ENCODE measurements at regions not wholly inside any gene's neighbourhood (a gene's known extent, or its start where the extent isn't known, plus 50 kb on each side); places are given as distances from the start of the nearest gene placed in this dataset.

DNA sequence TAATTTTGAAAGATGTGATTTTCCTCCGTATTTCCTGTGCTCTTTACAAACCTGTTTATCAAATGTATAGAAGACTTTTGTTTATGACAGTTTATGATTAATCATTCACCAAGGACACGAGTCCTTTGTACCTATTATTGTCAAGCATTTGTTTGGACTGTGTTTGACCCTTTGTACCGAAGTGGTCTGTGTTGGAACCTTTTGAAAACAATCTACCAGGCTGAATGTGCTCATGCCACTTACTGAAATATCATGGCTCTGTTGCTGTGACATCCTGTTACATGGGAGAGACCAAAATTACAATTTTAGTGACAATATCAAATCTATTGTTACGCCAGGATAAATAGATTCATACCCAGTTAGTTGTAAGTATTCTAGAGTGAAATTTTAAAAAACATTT is 193.6 kb downstream of the IRS2 start:
- DNase-seq, result no peak

GRCh38 chr13:109587689-109588088 is 198.7 kb downstream of the IRS2 start:
- DNase-seq, result no peak

DNA sequence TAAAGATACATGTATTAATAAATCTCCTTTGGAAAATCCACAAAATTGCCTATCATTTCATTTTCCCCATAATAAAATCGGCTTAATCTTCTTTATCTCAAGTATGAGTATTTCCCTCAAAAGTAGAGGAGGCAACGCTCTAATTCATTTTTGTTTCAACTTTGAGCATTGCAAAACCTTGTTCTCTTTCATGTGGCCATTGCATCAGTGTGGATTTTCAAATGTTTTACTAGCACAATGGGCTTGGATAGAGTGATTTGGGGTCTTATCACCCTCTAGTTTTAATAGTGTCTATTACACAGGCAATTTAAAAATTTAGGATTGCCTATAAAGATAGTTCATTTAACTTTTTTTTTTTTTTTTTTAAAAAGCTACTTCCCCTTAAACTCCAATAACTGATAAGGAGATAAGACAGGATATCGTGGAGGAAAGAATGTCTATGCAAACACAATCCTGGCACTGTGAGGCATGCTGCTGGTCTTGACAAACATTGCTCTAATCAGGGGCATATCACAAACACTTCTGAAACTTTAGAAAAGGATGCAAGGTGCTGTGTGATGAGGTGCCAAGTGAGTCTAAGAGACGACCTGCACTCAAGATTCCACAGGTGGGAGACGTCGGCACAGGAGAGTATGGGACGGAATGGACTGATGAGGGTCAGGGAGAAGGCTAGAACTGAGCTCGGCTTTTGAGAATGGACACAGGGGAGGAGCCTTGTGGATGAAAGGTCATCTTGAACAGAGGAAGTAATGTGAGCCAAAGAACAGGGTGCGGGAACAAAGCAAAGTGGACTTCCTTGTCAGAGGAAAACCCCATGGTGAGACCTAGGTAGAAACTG is 199.7 kb downstream of the IRS2 start:
- no peak for DNase-seq

- DNase-seq, result no peak
Measured at GRCh38 chr13:109584844-109585361, 201.5 kb downstream of the IRS2 start.

GRCh38 chr13:109577191-109577700 is 209.1 kb downstream of the IRS2 start:
- no peak for DNase-seq

DNA sequence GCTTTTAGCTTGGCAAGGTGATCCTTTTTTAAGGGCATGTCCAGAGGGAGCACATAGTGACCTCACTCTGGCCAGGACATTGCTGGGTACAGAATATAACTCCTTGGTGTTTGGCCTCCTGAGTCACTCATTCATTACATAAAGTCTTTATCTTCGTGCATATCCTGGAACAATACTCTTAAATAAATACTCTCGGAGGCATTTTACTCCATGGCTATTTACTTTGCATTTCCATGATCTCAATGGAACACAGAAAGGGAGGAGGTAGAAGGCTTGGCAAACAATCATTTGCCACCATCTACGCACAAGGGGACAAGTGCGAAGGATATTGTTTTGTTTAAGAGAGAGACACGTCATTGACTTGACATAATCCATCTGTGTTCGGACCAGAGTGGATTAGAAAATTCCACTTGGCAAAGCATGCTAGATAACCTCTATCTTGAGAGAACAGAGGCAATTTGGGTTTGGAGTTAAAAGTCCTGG is 210.0 kb downstream of the IRS2 start:
- no peak for DNase-seq

DNA sequence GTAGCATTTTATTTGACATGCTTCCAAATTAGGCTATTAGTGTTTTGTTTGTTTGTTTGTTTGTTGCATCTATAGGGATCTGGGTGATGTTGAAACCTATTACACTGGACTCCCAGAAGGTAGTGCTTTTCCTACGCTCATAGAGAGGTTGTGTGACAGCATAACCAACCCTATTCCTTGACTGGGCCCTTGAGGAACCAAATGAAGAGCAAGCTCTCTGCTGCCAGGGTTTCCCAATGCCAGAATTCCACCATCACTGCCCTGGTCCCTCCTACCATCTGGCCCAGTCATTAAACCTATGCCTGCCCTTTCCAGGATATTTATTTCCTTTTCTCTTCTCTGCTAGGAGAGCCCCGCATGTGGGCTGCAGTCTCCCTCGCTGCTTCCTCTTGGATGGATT is 210.6 kb downstream of the IRS2 start:
- no peak for DNase-seq

- no peak for DNase-seq
Measured at GRCh38 chr13:109572389-109572788, 214.0 kb downstream of the IRS2 start.

DNA sequence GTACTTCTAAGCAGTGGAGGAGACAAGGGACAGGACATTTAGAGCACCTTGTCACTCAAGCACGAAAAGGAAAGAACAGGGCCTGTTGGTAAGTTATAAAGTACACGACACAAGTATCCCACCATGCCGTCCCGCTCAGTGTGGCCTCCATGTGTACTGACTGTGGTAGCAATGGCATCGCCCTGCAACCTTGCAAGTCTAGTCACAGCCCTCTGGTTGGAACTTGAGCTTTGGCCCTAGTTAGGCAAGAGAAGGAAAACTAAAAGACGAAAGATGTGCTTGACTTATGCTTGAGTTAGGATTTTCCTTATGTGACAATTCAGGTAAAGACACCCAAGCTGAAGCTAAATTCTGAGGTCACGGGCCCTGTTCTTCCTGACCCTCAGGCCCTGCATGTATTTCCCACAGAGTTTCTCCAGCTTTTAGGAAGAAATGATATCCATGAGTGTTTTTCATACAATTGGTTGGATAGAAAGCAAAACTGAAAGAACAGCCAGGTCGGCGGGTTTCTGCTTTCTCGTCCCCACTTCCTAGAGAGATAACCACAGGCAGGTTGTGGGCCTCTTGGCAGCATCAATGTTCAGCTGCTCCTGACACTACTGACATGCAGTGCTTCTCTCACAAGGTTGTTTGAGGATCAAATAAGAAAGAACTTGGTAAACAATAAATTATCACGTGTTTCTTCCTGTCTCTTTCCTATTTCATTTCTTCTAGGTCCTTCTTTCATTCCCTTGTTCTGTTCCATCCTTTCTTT is 216.2 kb downstream of the IRS2 start:
- no peak for DNase-seq

DNA sequence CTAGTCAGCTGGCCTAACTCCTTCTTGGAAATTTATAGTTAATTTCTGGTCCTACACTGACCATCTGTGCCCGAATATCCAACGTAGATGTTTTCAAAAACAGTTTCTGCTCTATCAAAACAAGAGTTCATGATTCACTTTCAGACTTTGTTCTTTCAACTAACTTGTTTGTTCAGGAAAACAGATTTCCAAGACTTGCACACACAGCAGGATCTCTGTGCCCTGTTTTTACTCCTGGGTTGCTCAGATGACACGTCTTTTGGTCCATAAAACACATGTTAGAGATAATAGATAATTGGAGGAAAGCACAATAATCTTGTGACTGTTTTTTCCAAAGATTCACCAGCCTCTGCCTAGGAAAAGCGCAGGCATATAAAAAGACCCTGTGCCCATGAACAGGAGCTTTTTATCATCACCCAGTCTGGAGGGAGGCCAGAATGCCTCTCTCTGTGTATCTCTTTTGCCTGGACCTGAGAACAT is 218.0 kb downstream of the IRS2 start:
- no peak for DNase-seq

- no peak for DNase-seq
Measured at GRCh38 chr13:109567315-109567714, 219.1 kb downstream of the IRS2 start.

- no peak for DNase-seq
Measured at GRCh38 chr13:109565877-109566276, 220.5 kb downstream of the IRS2 start.

DNA sequence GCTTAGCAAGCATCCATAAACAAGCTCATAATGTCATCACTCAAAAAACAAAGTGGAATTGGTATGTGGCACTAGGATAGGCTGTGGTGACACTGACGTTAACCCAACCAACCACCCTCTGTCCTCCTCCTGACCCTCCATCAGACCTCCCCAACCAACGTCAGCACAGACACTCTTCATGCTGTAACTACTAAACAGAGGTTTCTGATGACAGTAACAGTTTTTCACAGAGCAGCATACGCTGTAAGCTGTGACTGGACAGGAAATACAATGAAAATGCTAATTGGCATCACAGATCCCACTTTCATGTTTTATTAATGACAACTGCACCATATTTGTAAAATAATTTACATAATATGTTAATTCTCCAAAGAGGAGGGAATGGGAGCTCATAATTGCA is 238.0 kb downstream of the IRS2 start:
- DNase-seq, result no peak

DNA sequence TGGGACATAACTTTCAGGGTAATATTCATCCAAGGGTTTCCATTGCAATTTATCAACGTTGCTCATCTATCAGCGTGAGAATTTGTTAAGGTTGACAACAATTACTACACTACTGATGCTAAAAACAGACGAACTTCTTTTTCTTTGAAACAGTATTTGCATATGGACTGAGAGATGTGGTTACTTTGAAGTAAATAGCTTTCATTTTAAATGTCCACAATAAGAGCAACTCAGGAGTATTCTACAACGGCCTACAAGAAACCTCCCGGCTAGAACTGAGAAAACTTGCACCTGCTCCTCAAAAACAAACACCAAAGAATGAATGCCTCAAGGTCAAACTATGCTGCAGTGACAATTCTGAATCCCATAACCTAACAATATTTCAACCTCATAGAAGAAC is 238.4 kb downstream of the IRS2 start:
- DNase-seq, result no peak

- no peak for DNase-seq
Measured at GRCh38 chr13:109545931-109546330, 240.5 kb downstream of the IRS2 start.

- DNase-seq, result no peak
Measured at GRCh38 chr13:109541081-109541480, 245.3 kb downstream of the IRS2 start.

- DNase-seq, result no peak
Measured at GRCh38 chr13:109537584-109537983, 248.8 kb downstream of the IRS2 start.

GRCh38 chr13:109533350-109533749 is 253.0 kb downstream of the IRS2 start:
- DNase-seq, result no peak

DNA sequence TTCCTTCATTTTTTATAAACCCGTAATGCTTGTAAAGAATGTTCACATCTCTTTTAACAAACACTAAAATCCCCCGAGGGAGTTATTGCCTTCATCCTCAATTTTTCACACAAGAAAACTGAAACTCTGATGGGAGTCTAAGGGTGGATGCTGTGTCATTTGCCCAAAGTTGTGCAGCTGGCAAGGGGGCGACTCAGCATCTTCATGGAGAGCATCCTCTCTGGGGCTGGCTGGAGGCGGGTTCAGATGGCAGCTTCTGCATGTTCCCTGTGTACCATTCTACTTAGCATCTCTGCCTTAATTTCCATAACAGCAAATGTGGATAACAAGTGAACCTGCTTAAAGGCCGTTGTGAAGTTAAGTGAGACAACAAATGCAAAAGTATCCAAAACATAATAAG is 256.4 kb downstream of the IRS2 start:
- no peak for DNase-seq

DNA sequence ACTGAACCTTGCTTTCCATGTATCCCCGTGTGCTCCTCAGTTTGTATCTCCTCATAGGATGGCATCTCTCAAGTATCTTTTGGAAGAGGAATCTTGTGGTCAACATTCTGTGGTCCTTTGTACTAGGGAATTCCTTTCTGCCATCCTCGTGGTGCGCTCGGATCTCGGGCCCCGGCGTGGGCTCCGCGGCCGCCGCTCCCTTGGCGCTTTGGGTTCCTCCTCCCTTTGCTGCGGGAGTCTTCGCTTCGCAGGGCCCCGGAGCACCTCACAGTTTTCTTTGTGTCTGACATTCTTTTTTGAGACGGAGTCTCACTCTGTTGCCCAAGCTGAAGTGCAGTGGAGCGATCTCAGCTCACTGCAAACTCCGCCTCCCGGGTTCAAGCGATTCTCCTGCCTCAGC is 264.7 kb downstream of the IRS2 start:
- DNase-seq, result no peak

GRCh38 chr13:109517517-109517916 is 268.9 kb downstream of the IRS2 start:
- no peak for DNase-seq

DNA sequence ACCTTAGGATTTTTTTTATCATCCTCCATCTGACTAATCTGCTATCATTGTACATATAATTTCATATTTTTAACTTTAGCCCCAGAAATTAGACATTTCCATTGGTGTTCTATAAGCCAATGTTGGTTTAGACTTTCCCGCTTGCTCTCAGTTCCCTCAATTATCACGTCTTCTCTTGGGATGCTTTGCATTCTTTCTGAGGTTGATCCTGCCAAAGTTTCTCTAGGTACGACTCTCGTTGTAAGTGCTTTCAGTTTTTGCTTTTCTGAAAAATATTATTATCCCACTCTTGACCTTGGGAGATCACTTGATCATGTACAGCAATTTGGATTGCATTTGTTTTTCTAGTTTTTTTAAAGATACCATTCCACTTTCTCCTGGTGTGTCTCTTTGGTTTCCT is 270.2 kb downstream of the IRS2 start:
- DNase-seq, result no peak

DNA sequence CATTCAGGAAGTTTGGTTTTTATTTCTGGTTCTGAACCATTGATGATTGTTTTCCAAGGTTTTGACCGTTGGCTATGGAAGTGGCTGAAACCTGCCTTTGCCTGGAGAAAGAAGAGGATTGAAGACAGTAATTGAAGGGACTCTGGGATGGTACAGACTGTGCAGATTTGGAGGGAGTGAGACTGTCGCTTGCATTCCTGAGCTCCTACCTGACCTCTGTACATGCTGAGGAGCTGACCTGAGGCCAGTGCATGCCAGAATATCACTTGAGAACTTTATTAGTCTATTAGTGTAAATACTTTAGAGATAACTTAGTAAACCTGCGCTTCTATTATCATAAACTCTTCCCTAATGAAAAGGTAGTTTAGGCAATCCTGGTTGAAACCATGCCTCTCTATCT is 276.4 kb downstream of the IRS2 start:
- DNase-seq, result no peak
